Tibial artery (tissue), 4 donors: ENCODE measurements at regions not wholly inside any gene's neighbourhood (a gene's known extent, or its start where the extent isn't known, plus 50 kb on each side); places are given as distances from the start of the nearest gene placed in this dataset.

Source experiments
- DNase-seq, 2 donors: peaks; one replicate each; pipeline ENCODE4 v3.0.0-alpha.2; 2019
- H3K27ac ChIP-seq, 2 donors: fragments of 200-600 bp; sonication (generic) in 1 of 2; 1 replicate in 1 of 2; 2 replicates in 1 of 2; pipeline ENCODE4 v1.5.1; 2018 to 2019; ENCODE audit warnings: mild to moderate bottlenecking in 1 of 2
- H3K27me3 ChIP-seq, 2 donors: fragments of 200-600 bp; sonication (generic) in 1 of 2; one replicate each; pipeline versions ENCODE4 v1.5.1 to v1.6.0; 2016 to 2019
- H3K36me3 ChIP-seq, 3 donors: fragments of 200-600 bp; sonication (generic) in 2 of 3; one replicate each; pipeline ENCODE4 v1.5.1; 2016 to 2019; ENCODE audit warnings: mild to moderate bottlenecking in 2 of 3
- H3K4me1 ChIP-seq, 4 donors: fragments of 200-600 bp; sonication (generic) in 2 of 4; 1 replicate in 3 of 4; 2 replicates in 1 of 4; pipeline ENCODE4 v1.5.1; 2016 to 2019
- H3K4me3 ChIP-seq, 2 donors: fragments of 200-600 bp; sonication (generic) in 1 of 2; 1 replicate in 1 of 2; 2 replicates in 1 of 2; pipeline ENCODE4 v1.5.1; 2018 to 2019; ENCODE audit warnings: mild to moderate bottlenecking in 2 of 2
- H3K9me3 ChIP-seq, 3 donors: fragments of 200-600 bp; sonication (generic) in 1 of 3; one replicate each; pipeline ENCODE4 v1.5.1; 2016 to 2019
- intact Hi-C: fragments of 100-400 bp; cut with DNase I; formaldehyde crosslinking; loops from one replicate; pipeline ENCODE4 v1.15.0; 2023; ENCODE audit warnings: low total_unique reads
- TF ChIP-seq, protein P1 (sequence below), 2 experiments: fragments of 200-600 bp in 1 of 2; fragments of 450-650 bp in 1 of 2; IDR thresholded peaks; one replicate each; pipeline ENCODE4 v1.5.1; 2017 to 2019; ENCODE audit warnings: antibody characterized with exemption in 2 of 2, mild to moderate bottlenecking in 1 of 2, moderate library complexity in 1 of 2

DNA sequence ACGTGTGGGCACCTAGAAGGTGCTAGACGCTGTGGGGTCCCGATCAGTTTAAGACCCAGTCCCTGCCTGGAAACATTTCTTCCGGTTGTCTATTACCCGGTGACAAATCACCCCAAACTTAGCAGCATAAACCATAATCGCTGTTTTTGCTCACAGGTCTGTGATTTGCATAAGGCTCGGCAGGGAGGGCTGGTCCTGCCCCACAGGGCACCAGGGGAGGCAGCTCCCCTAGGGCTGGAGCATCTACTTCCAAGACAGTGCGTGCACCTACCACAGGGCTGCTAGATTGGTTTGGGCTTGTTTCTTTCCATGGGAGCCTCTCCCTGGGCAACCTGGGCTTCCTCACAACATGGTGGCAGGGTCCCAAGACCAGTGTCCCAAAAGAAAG, 214.5 kb upstream of the CIBAR2 start:
- no peak overlapping the region for H3K27ac ChIP-seq
- no peaks in the 10 kb centered on the region for H3K36me3 ChIP-seq

DNA sequence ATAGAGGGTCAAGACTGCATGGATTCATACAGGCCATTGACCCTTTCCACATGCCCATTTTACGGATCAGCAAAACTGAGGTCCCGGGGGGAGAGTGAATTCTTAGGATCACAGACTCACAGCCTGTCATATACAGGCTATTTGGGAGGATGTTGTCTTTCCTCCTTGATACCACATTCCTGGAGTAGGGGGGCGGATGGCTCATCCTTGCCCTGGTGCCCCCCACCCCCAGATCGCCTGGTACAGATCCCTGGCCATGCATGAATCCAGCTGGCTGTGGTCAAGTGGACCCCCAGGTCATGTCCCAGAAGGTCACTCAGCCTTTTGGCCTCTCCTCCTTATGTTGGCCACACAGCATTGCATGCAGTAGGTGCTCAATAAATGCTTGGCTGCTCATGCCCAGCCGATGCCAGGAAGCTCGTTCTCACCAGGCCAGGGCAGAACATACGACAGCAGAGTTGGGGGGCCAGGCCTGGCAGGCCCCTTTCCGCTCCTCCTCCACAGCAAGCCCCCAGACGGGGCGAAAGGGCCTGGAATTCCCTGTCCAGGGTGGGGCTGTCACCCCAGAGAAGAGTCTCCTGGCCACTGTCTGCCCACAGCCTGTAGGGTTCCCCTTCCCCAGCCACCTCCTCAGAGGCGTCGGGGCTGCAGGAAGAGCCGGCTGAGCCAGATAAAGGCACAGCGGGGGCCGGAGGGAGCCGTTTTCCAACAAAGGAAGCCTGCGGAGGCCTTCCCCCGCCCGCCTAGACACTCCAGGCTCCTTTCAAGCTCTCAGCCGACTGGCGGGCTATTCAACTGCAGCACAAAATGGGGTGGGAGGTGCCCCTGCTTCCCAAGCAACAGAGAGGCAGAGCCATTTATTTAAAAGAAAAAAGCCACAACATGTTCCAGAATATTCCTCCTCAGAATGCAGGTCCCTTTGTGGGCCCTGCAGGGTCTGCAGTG, 215.7 kb upstream of the CIBAR2 start:
- no peak for DNase-seq
- no peak overlapping the region for H3K4me3 ChIP-seq
- peaks cover 3 to 44% (median 35%) of the 10 kb centered on the region in 4 donors for H3K4me1 ChIP-seq
- peaks cover 0 to 24% of the 10 kb centered on the region in 2 donors for H3K27me3 ChIP-seq
- H3K27ac ChIP-seq, result no peak overlapping the region
- TF ChIP-seq, protein P1, sequence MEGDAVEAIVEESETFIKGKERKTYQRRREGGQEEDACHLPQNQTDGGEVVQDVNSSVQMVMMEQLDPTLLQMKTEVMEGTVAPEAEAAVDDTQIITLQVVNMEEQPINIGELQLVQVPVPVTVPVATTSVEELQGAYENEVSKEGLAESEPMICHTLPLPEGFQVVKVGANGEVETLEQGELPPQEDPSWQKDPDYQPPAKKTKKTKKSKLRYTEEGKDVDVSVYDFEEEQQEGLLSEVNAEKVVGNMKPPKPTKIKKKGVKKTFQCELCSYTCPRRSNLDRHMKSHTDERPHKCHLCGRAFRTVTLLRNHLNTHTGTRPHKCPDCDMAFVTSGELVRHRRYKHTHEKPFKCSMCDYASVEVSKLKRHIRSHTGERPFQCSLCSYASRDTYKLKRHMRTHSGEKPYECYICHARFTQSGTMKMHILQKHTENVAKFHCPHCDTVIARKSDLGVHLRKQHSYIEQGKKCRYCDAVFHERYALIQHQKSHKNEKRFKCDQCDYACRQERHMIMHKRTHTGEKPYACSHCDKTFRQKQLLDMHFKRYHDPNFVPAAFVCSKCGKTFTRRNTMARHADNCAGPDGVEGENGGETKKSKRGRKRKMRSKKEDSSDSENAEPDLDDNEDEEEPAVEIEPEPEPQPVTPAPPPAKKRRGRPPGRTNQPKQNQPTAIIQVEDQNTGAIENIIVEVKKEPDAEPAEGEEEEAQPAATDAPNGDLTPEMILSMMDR (IDR thresholded peaks at IDR 0.05), result no peak
- intact Hi-C loops, result no loop called here
- no peaks in the 10 kb centered on the region for H3K9me3 ChIP-seq
- no peaks in the 10 kb centered on the region for H3K36me3 ChIP-seq

More for the DNA sequence above, 214.5 kb upstream of the CIBAR2 start:
- Histone ChIP-seq H3K9me3 (no peaks in the 10 kb centered on the region), H3K4me1 (peaks cover 13 to 54% (median 46%) of the 10 kb centered on the region in 4 donors), H3K4me3 (no peak overlapping the region), H3K27me3 (peaks cover 0 to 24% of the 10 kb centered on the region in 2 donors)
- TF ChIP-seq, protein P1 (IDR thresholded peaks at IDR 0.05), result no peak
- intact Hi-C loops, result no loop called here
- no peak for DNase-seq

DNA sequence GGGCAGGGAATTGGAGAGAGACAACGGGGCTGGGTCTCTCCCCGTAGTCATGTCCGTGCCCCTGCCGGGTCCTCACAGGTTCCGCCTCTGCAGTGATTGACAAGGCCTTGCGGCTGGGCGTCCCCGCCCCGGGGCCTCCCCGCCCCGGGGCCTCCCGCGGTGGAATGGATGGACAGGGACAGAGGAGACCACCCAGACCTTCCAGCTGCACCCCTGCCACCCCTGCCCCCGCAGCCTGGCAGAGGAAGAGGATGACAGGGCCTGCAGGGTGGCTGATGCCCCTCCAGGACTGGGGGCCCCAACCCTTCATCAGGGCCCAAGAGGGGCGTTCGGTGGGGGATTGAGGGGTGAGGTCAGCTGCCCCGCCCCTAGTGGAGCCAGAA, 216.4 kb upstream of the CIBAR2 start:
- DNase-seq, result no peak
- Histone ChIP-seq H3K36me3 (no peaks in the 10 kb centered on the region), H3K27ac (no peak overlapping the region), H3K9me3 (no peaks in the 10 kb centered on the region), H3K4me3 (no peak overlapping the region), H3K4me1 (peaks cover 0 to 38% (median 29%) of the 10 kb centered on the region in 4 donors), H3K27me3 (peaks cover 0 to 24% of the 10 kb centered on the region in 2 donors)
- TF ChIP-seq, protein P1 (IDR thresholded peaks at IDR 0.05), result no peak
- intact Hi-C loops, result no loop called here

DNA sequence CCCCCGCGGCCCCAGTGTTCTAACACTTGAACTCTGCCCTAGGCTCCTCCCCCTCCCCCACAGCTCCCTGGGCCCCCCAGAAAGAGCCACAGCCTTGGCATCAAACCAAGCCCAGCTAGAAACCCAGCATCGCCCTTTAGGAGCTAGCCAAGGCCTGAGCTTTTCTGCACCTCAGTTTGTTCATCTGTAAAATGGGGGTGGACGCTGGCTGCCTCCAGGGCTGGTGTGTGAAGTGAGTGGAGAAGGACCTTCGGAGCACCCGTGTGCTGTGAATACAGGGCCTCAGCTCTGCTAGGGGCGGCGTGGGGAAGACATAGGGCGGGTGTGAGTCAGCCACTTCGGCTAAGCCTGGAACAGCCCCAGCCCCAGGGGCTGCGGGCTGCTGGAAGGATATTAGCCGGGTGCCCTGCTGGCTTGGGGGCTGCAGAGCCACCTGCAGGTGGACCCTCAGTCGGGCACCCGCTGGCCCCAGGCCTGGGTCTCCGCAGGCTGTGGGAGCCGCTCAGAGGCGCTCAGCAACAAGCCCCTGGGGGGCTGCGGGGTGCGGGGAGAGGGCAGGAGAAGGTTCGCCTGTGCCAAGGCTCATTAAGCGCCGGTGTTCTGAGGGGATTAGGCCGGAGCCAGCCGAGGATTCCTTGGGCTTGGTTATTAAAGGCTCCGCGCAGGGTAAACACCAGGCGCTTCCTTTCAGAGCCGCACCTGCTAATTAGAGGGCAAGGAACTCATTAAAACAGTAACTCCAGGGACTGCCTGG, 217.0 kb upstream of the CIBAR2 start:
- Histone ChIP-seq H3K9me3 (no peaks in the 10 kb centered on the region), H3K27ac (no peak overlapping the region), H3K36me3 (no peaks in the 10 kb centered on the region), H3K4me3 (no peak overlapping the region), H3K4me1 (peaks cover 0 to 35% (median 28%) of the 10 kb centered on the region in 4 donors), H3K27me3 (peaks cover 0 to 24% of the 10 kb centered on the region in 2 donors)
- no peak for DNase-seq
- TF ChIP-seq, protein P1 (IDR thresholded peaks at IDR 0.05), result no peak
- intact Hi-C loops, result no loop called here

DNA sequence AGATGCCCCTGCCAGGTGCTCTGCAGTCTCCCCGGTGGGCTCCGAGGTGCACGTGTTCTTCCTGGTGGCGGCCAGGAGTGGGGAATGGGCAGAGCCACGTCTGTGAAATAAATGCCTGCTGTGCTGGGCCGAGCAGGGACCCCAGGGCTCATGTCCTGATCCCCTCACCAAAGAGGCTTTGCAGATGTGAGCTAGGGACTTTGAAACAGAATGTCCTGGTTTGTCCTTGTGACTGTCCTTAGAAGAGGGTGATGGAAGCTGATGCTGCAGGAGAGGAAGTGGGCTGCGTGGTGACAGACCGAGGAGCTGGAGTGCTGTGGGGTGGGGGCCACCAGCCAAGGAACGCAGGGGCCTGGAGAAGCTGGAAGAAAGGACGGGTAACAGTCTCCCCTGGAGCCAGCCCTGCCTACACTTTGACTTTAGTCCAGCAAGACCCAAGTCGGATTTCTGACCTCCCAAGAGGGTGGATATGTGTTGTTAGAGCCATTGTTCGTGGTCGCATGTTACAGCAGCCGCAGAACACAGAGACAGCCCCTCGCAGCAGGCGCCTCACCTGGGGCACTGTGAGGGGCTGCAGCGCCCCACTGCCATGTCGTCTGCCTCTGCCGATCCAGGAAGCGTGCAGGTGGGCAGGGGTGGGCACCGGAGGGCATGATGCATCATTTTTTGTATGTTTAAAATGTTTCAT, 217.9 kb upstream of the CIBAR2 start:
- DNase-seq, result no peak
- intact Hi-C loops, result no loop called here

More for the DNA sequence above, 217.9 kb upstream of the CIBAR2 start:
- H3K27me3 ChIP-seq, result peaks cover 0 to 24% of the 10 kb centered on the region in 2 donors
- H3K4me1 ChIP-seq, result peaks cover 0 to 35% (median 28%) of the 10 kb centered on the region in 4 donors
- no peak overlapping the region for H3K4me3 ChIP-seq
- no peaks in the 10 kb centered on the region for H3K36me3 ChIP-seq
- TF ChIP-seq, protein P1 (IDR thresholded peaks at IDR 0.05), result no peak
- H3K9me3 ChIP-seq, result no peaks in the 10 kb centered on the region
- H3K27ac ChIP-seq, result no peak overlapping the region
